SKM-1 treated with dmso at 0.1 percent for 144 hours (cell line): ENCODE measurements at regions not wholly inside any gene's neighbourhood (a gene's known extent, or its start where the extent isn't known, plus 50 kb on each side); places are given as distances from the start of the nearest gene placed in this dataset.

Experiments
- DNase-seq: peaks from one replicate; lab custom pipeline; 2025; ENCODE audit not compliant: unreplicated experiment; lab: John Stamatoyannopoulos, UW

- no peak for DNase-seq
Observed at GRCh38 chr3:110070161-110070916, 733.0 kb upstream of the DPPA4 start.

GRCh38 chr3:110074095-110074494 is 736.7 kb upstream of the DPPA4 start:
- DNase-seq = no peak

GRCh38 chr3:110077093-110077492 is 739.7 kb upstream of the DPPA4 start:
- DNase-seq = no peak

GRCh38 chr3:110093411-110093810 is 756.1 kb upstream of the DPPA4 start:
- DNase-seq = no peak

- no peak for DNase-seq
Observed at GRCh38 chr3:110093812-110094401, 756.6 kb upstream of the DPPA4 start.

GRCh38 chr3:110099711-110100110 is 762.4 kb upstream of the DPPA4 start:
- DNase-seq = no peak

- DNase-seq = no peak
Observed at GRCh38 chr3:110101361-110101760, 764.0 kb upstream of the DPPA4 start.

- DNase-seq = no peak
Observed at GRCh38 chr3:110106805-110107204, 769.5 kb upstream of the DPPA4 start.

GRCh38 chr3:110123946-110124345 is 786.6 kb upstream of the DPPA4 start:
- no peak for DNase-seq

- DNase-seq = no peak
Observed at GRCh38 chr3:110126065-110126464, 788.7 kb upstream of the DPPA4 start.

GRCh38 chr3:110133971-110134370 is 796.6 kb upstream of the DPPA4 start:
- DNase-seq = no peak

GRCh38 chr3:110139048-110139447 is 801.7 kb upstream of the DPPA4 start:
- no peak for DNase-seq

- no peak for DNase-seq
Observed at GRCh38 chr3:110139821-110140220, 802.5 kb upstream of the DPPA4 start.

- DNase-seq = no peak
Observed at GRCh38 chr3:110149763-110150162, 812.4 kb upstream of the DPPA4 start.

GRCh38 chr3:110157221-110157620 is 819.9 kb upstream of the DPPA4 start:
- no peak for DNase-seq

- DNase-seq = no peak
Observed at GRCh38 chr3:110164632-110165369, 827.5 kb upstream of the DPPA4 start.

GRCh38 chr3:110165370-110165743 is 828.0 kb upstream of the DPPA4 start:
- DNase-seq = no peak

- DNase-seq = no peak
Observed at GRCh38 chr3:110165753-110166152, 828.4 kb upstream of the DPPA4 start.

- DNase-seq = no peak
Observed at GRCh38 chr3:110166791-110167190, 829.4 kb upstream of the DPPA4 start.

- DNase-seq = no peak
Observed at GRCh38 chr3:110174908-110175307, 837.6 kb upstream of the DPPA4 start.

GRCh38 chr3:110178965-110179364 is 841.6 kb upstream of the DPPA4 start:
- DNase-seq = no peak

- no peak for DNase-seq
Observed at GRCh38 chr3:110180733-110181132, 843.4 kb upstream of the DPPA4 start.
